ENCODE measurements at regions not wholly inside any gene's neighbourhood (a gene's known extent, or its start where the extent isn't known, plus 50 kb on each side); places are given as distances from the start of the nearest gene placed in this dataset.

DNA sequence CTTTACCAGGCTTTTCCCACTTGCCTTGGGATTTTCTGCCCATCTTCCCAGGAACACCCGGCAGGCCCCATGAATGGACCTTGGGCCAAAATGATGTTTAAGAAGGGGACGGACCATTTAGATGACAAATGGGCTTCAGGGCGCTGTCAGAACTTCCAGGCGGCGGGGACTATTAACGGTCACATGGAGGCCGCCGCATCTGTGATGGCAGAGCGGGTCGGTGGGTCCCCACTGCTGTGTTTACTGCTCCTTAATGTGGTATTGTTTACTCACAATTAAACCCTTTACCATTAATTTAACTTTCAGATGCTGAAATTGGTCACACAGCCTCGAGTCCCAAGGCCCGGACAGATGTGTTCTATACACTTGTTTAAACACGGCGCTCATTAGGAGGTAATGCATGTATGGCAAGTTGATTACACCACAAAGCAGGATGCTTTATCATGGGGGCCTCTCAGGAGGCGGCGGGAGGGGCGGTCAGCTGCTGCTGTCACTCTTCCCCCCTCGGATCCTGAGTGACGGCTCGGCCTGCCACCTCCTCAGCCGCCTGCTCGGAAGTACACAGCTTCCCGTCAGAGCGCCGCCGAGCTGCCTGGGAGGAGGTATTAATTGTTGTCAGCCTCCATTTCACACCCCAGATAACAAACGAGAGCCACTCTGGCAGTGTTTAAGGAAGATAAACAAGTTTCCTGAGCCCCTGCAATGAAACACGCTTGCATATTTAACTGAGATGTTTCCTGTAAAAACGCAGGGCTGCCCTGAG, 83.9 kb upstream of the IRX3 start:
- Histone ChIP-seq H3K27ac (no peak overlapping the region), H3K4me3 (no peak overlapping the region), H3K36me3 (no peaks in the 10 kb centered on the region), H3K27me3 (replicated peaks; ENCODE audit: insufficient read depth) (no peaks in the 10 kb centered on the region), H3K9me3 (no peaks in the 10 kb centered on the region), H3K4me1 (ENCODE audit: control insufficient read depth in 1 of 2, low read depth in 2 of 2) (no peaks in the 10 kb centered on the region)
- ATAC-seq (ENCODE audit: insufficient number of reproducible peaks, low FRiP score, low read depth) (no peak), DNase-seq (ENCODE audit: low spot score) (no peak)
- TF ChIP-seq, protein P1, sequence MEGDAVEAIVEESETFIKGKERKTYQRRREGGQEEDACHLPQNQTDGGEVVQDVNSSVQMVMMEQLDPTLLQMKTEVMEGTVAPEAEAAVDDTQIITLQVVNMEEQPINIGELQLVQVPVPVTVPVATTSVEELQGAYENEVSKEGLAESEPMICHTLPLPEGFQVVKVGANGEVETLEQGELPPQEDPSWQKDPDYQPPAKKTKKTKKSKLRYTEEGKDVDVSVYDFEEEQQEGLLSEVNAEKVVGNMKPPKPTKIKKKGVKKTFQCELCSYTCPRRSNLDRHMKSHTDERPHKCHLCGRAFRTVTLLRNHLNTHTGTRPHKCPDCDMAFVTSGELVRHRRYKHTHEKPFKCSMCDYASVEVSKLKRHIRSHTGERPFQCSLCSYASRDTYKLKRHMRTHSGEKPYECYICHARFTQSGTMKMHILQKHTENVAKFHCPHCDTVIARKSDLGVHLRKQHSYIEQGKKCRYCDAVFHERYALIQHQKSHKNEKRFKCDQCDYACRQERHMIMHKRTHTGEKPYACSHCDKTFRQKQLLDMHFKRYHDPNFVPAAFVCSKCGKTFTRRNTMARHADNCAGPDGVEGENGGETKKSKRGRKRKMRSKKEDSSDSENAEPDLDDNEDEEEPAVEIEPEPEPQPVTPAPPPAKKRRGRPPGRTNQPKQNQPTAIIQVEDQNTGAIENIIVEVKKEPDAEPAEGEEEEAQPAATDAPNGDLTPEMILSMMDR (IDR thresholded peaks at IDR 0.05) = no peak

DNA sequence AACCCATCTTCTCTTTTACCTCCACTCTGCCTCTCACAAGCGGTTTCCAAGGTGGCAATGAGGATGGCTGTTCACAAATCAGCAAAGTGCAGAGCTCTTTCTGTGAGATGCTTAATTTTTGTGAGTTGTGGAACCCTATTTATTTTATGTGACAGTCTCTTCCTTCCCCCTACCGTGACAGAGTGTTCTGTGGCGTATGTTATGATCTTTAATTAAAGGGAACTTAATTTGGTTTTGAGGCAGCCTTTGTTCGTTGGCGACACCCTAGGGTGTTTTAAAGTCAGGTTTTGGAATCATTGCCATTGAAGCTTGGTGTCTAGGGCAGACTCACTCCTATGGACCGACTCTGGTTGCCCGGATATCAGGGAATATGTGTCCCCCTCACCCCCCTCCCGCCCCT, 83.3 kb upstream of the IRX3 start:
- Histone ChIP-seq H3K27ac (no peak overlapping the region), H3K27me3 (replicated peaks; ENCODE audit: insufficient read depth) (no peaks in the 10 kb centered on the region), H3K9me3 (no peaks in the 10 kb centered on the region), H3K4me1 (ENCODE audit: control insufficient read depth in 1 of 2, low read depth in 2 of 2) (no peaks in the 10 kb centered on the region), H3K4me3 (no peak overlapping the region), H3K36me3 (no peaks in the 10 kb centered on the region)
- ATAC-seq (ENCODE audit: insufficient number of reproducible peaks, low FRiP score, low read depth) (no peak), DNase-seq (ENCODE audit: low spot score) (no peak)
- TF ChIP-seq, protein P1 (IDR thresholded peaks at IDR 0.05) = no peak

DNA sequence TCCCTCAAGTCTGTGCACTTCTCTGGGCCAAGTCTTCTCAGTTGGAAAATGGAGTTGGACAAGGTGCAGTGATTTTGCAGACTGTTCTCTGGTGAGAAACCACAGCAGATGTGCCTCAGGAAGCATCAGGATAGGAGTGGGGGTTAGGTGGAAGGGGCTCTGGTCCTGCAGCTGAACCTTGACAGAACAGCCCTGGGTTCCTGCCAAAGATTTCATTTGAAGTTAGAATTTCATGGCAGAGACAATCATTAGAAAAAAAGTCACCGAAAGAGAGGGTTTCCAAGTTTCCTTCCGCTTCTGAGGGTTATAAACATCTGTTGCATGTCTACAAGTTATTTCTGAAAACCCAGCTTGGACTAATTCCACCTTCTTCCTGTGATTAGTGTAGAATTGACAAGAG, 80.4 kb upstream of the IRX3 start:
- no peak for ATAC-seq (ENCODE audit: insufficient number of reproducible peaks, low FRiP score, low read depth)
- no peaks in the 10 kb centered on the region for H3K27me3 ChIP-seq (replicated peaks; ENCODE audit: insufficient read depth)

DNA sequence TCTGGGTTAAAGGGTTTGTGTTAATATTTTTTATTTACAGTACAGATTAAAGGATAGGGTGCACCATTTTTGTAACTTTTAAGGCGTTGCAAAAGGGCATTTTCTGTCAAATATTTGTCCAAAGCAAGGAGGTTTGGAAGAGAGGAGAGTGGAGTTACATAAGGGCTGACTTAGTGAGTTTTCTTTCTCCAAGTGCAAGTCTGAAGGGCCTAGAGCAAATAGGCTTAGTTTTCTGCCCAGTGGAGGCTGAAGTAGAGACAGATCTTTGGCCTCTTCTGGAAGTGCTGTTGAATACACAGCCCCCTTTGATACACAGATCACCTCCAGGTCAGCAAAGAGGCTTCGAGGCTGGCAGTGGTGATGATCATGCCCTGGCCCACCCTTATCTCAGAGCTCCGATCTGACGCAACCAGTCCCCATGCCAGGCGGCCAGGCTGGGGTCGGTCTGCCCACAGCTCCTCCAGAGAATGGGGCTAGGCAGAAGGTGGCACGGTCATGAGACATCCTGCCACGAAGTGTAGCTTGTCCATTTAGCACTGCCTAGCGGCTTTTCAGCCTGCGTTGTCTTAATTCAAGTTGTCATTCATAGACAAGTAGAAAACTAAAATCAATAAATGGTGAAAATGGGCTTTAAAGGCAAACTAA, 79.5 kb upstream of the IRX3 start:
- DNase-seq (ENCODE audit: low spot score) = no peak
- TF ChIP-seq, protein P1 (IDR thresholded peaks at IDR 0.05) = no peak
- H3K4me1 ChIP-seq (ENCODE audit: control insufficient read depth in 1 of 2, low read depth in 2 of 2) = no peaks in the 10 kb centered on the region
- no peak overlapping the region for H3K4me3 ChIP-seq
- no peaks in the 10 kb centered on the region for H3K9me3 ChIP-seq
- H3K27ac ChIP-seq = no peak overlapping the region
- ATAC-seq (ENCODE audit: insufficient number of reproducible peaks, low FRiP score, low read depth) = no peak
- no peaks in the 10 kb centered on the region for H3K27me3 ChIP-seq (replicated peaks; ENCODE audit: insufficient read depth)
- no peaks in the 10 kb centered on the region for H3K36me3 ChIP-seq

More for the DNA sequence above, 80.4 kb upstream of the IRX3 start:
- no peak for DNase-seq (ENCODE audit: low spot score)
- H3K4me1 ChIP-seq (ENCODE audit: control insufficient read depth in 1 of 2, low read depth in 2 of 2) = no peaks in the 10 kb centered on the region
- H3K36me3 ChIP-seq = no peaks in the 10 kb centered on the region
- no peak overlapping the region for H3K27ac ChIP-seq
- TF ChIP-seq, protein P1 (IDR thresholded peaks at IDR 0.05) = no peak
- H3K9me3 ChIP-seq = no peaks in the 10 kb centered on the region
- H3K4me3 ChIP-seq = no peak overlapping the region

DNA sequence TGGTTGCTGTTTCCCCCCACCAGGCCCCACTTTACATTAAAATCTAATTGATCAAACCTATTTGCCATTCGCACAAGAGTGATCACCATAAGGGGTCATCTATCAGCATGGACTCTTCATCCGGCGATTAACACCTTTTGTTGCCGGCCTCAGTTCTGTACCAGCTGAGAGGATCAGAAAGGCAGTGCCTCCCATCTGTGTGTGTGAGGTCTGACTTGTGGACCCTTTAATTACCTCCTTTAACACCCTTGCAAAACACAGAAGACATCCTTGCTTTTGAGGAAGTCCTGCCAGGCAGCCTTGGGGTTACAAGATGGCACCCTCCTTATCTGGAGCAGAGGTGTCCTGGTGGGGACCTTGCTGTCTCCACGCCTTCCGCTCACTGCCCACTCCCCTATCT, 77.2 kb upstream of the IRX3 start:
- no peak for DNase-seq (ENCODE audit: low spot score)
- Histone ChIP-seq H3K4me1 (ENCODE audit: control insufficient read depth in 1 of 2, low read depth in 2 of 2) (no peaks in the 10 kb centered on the region), H3K36me3 (no peaks in the 10 kb centered on the region), H3K27me3 (replicated peaks; ENCODE audit: insufficient read depth) (no peaks in the 10 kb centered on the region), H3K4me3 (no peak overlapping the region), H3K27ac (no peak overlapping the region), H3K9me3 (no peaks in the 10 kb centered on the region)
- ATAC-seq (ENCODE audit: insufficient number of reproducible peaks, low FRiP score, low read depth) = no peak
- TF ChIP-seq, protein P1 (IDR thresholded peaks at IDR 0.05) = no peak

Measured in thoracic aorta (tissue), 2 donors.